Neuronal stem cell (in vitro differentiated cells): ENCODE measurements at regions not wholly inside any gene's neighbourhood (a gene's known extent, or its start where the extent isn't known, plus 50 kb on each side); places are given as distances from the start of the nearest gene placed in this dataset.

Experiments used
- DNase-seq: peaks from one replicate; pipeline ENCODE4 v3.0.0-alpha.2; 2013; ENCODE audit warnings: low spot score
- H2AFZ ChIP-seq: one replicate; pipeline ENCODE4 v1.6.1; 2013; ENCODE audit warnings: mild to moderate bottlenecking, low read length, inconsistent platforms
- H2AK5ac ChIP-seq: 2 replicates; pipeline ENCODE4 v1.6.1; 2013; ENCODE audit warnings: low read depth, mild to moderate bottlenecking, inconsistent platforms, low read length, moderate library complexity, mixed read lengths
- H2BK120ac ChIP-seq: 2 replicates; pipeline ENCODE4 v1.6.1; 2013; ENCODE audit warnings: low read depth, mild to moderate bottlenecking, inconsistent platforms, low read length, moderate library complexity, mixed read lengths
- H2BK12ac ChIP-seq: one replicate; pipeline ENCODE4 v1.6.1; 2013; ENCODE audit warnings: low read length, inconsistent platforms
- H2BK15ac ChIP-seq: 2 replicates; pipeline ENCODE4 v1.6.1; 2013; ENCODE audit warnings: mild to moderate bottlenecking, low read length, inconsistent platforms, mixed read lengths
- H2BK5ac ChIP-seq: one replicate; pipeline ENCODE4 v1.6.1; 2013; ENCODE audit warnings: inconsistent platforms, mild to moderate bottlenecking, low read length, moderate library complexity
- H3K14ac ChIP-seq: one replicate; pipeline ENCODE4 v1.6.1; 2013; ENCODE audit warnings: low read length, inconsistent platforms
- H3K18ac ChIP-seq: 2 replicates; pipeline ENCODE4 v1.6.1; 2013; ENCODE audit warnings: low read length, inconsistent platforms
- H3K23ac ChIP-seq: 2 replicates; pipeline ENCODE4 v1.6.1; 2013; ENCODE audit warnings: low read depth, mild to moderate bottlenecking, mixed read lengths, low read length, inconsistent platforms; ENCODE audit not compliant: poor library complexity
- H3K27ac ChIP-seq: replicated peaks from 3 replicates; pipeline ENCODE4 v1.5.1; 2013; ENCODE audit warnings: low read length, inconsistent platforms
- H3K27me3 ChIP-seq, 3 experiments: 2 replicates each; pipeline ENCODE4 v1.6.1; 2013; ENCODE audit warnings: low read length in 3 of 3, mild to moderate bottlenecking in 2 of 3, inconsistent platforms in 1 of 3, low read depth in 1 of 3, mixed read lengths in 1 of 3, moderate library complexity in 1 of 3; ENCODE audit not compliant: control insufficient read depth in 3 of 3, insufficient read depth in 3 of 3
- H3K36me3 ChIP-seq, 2 donors: replicated peaks in 1 of 2; 2 replicates each; pipeline ENCODE4 v1.6.1; 2013; ENCODE audit warnings: low read length in 2 of 2; ENCODE audit not compliant: control insufficient read depth in 2 of 2, insufficient read depth in 2 of 2
- H3K4ac ChIP-seq: 2 replicates; pipeline ENCODE4 v1.6.1; 2013; ENCODE audit warnings: inconsistent platforms, mild to moderate bottlenecking, low read length, moderate library complexity
- H3K4me1 ChIP-seq, 2 donors: 1 replicate in 1 of 2; 2 replicates in 1 of 2; pipeline ENCODE4 v1.6.1; 2013; ENCODE audit warnings: low read length in 2 of 2, low read depth in 1 of 2; ENCODE audit not compliant: control insufficient read depth in 2 of 2, insufficient read depth in 1 of 2
- H3K4me2 ChIP-seq: one replicate; pipeline ENCODE4 v1.6.1; 2013; ENCODE audit warnings: mild to moderate bottlenecking, low read length, inconsistent platforms; ENCODE audit not compliant: insufficient read depth, poor library complexity, severe bottlenecking
- H3K4me3 ChIP-seq, 2 donors: 2 replicates each; pipeline ENCODE4 v1.5.1; 2013; ENCODE audit warnings: low read length in 2 of 2, mild to moderate bottlenecking in 2 of 2, inconsistent platforms in 1 of 2, moderate library complexity in 1 of 2
- H3K79me1 ChIP-seq: one replicate; pipeline ENCODE4 v1.6.1; 2013; ENCODE audit warnings: low read depth, mild to moderate bottlenecking, inconsistent platforms, low read length, moderate library complexity
- H3K9ac ChIP-seq: one replicate; pipeline ENCODE4 v1.6.1; 2013; ENCODE audit warnings: mild to moderate bottlenecking, low read depth, low read length, inconsistent platforms; ENCODE audit not compliant: poor library complexity
- H3K9me3 ChIP-seq, 2 donors: replicated peaks in 1 of 2; 2 replicates each; pipeline versions ENCODE3 to v1.6.1; 2013; ENCODE audit warnings: low read length in 2 of 2, mild to moderate bottlenecking in 2 of 2, inconsistent platforms in 1 of 2, low read depth in 1 of 2, mixed read lengths in 1 of 2, moderate library complexity in 1 of 2; ENCODE audit not compliant: control insufficient read depth in 2 of 2, insufficient read depth in 1 of 2
- H4K8ac ChIP-seq: one replicate; pipeline ENCODE4 v1.6.1; 2013; ENCODE audit warnings: low read depth, mild to moderate bottlenecking, inconsistent platforms, low read length, moderate library complexity
- H4K91ac ChIP-seq: one replicate; pipeline ENCODE4 v1.6.1; 2013; ENCODE audit warnings: low read length, low read depth, mild to moderate bottlenecking, inconsistent platforms; ENCODE audit not compliant: poor library complexity
- WGBS, 2 donors: extraction: QIAGEN DNeasy Blood & Tissue Kit; methylation state at CpG; one replicate each; pipeline ENCODE4 v1.1.7; 2013; ENCODE audit warnings: missing lambda C conversion rate in 2 of 2, mixed read lengths in 1 of 2; ENCODE audit not compliant: insufficient read length in 2 of 2, insufficient replicate concordance in 1 of 2; ENCODE audit errors: extremely low coverage in 2 of 2; 5-methylcytosine and 5-hydroxymethylcytosine counted together

DNA sequence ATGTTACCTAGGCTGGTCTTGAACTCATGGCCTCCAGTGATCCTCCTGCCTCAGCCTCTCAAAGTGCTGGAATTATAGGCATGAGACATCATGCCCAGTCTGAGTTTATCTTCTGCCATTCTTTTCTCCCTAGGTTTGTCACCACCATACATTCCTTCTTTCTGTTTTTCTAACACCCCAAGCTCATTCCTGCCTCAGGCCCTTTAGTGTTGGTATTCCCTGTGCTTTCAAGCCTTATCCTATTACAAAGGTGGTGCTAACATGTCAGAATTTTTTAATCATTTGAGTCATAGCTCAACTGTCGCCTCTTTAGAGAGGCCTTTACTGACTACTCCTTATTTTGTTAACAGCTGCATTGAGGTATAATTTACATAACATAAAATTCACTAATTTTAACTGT lies 221.1 kb upstream of the PRSS16 start:
- Histone ChIP-seq H3K9me3 (no peaks in the 10 kb centered on the region), H3K79me1 (no peaks in the 10 kb centered on the region), H2BK15ac (no peak overlapping the region), H3K4me1 (no peaks in the 10 kb centered on the region), H3K9ac (no peak overlapping the region), H3K36me3 (no peaks in the 10 kb centered on the region), H3K18ac (no peak overlapping the region), H2BK5ac (no peak overlapping the region), H3K23ac (no peak overlapping the region), H4K91ac (no peak overlapping the region), H3K27ac (no peak overlapping the region), H3K27me3 (no peaks in the 10 kb centered on the region), H3K4me2 (no peak overlapping the region), H3K4ac (no peak overlapping the region), H4K8ac (no peak overlapping the region), H3K4me3 (no peak overlapping the region), H2BK12ac (no peak overlapping the region), H2AK5ac (no peak overlapping the region), H3K14ac (no peak overlapping the region), H2BK120ac (no peak overlapping the region), H2AFZ (no peak overlapping the region)
- DNase-seq, result no peak
- no CpG with 5 or more reads among the region's 1 CpG for WGBS, 2 donors

DNA sequence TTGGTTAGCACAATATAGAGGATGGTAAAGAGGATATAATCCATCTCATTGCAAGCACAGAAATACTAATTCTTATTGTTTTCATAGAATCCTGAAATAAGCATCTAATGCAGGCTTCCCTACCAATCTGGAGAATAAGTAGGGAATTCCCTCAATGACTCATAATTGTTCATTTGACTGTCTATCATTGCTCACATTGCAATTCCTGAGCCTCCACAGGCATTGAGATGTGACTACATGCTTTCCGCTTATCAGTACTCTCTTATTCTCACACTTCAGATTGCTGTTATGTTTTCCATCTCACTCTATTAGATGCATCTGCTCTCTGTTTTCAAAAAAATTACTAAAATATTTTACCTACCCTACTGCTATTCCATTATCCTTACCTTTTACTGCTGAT lies 216.2 kb upstream of the PRSS16 start:
- no CpG with 5 or more reads among the region's 1 CpG for WGBS, 2 donors
- H2BK12ac ChIP-seq, result no peak overlapping the region
- no peak overlapping the region for H3K18ac ChIP-seq
- no peak overlapping the region for H3K27ac ChIP-seq
- no peak overlapping the region for H3K4ac ChIP-seq
- no peaks in the 10 kb centered on the region for H3K4me1 ChIP-seq
- H3K23ac ChIP-seq, result no peak overlapping the region
- no peak overlapping the region for H3K9ac ChIP-seq
- H4K8ac ChIP-seq, result no peak overlapping the region
- no peak overlapping the region for H4K91ac ChIP-seq
- H2BK5ac ChIP-seq, result no peak overlapping the region
- no peaks in the 10 kb centered on the region for H3K79me1 ChIP-seq
- H3K9me3 ChIP-seq, result no peaks in the 10 kb centered on the region
- no peaks in the 10 kb centered on the region for H3K36me3 ChIP-seq
- peaks cover 0 to 2% (median 0%) of the 10 kb centered on the region in 3 experiments for H3K27me3 ChIP-seq
- no peak overlapping the region for H2AFZ ChIP-seq
- no peak overlapping the region for H3K4me2 ChIP-seq
- no peak overlapping the region for H2BK15ac ChIP-seq
- DNase-seq, result no peak
- no peak overlapping the region for H3K4me3 ChIP-seq
- H2BK120ac ChIP-seq, result no peak overlapping the region
- H3K14ac ChIP-seq, result no peak overlapping the region
- H2AK5ac ChIP-seq, result no peak overlapping the region

DNA sequence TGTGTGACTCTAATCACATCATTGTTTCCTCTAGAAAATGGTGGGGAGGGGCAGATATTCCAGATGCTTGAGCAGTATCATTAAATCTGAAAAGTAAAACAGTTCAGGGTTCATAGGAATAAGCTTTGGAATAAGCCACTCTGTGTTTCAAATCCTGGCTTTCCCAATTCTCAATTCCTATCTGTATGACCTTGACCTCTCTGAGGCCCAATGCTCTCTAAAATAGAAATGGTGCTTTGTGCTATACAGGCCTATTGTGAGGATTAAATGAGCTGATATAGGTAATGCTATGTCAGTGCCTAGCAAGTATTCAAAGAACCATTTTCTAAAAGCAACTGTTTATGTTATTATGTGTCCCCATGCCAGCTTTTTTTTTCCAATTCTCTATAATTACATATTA lies 209.0 kb upstream of the PRSS16 start:
- no peak overlapping the region for H2BK15ac ChIP-seq
- no peak overlapping the region for H4K8ac ChIP-seq
- H3K36me3 ChIP-seq, result no peaks in the 10 kb centered on the region
- H2BK12ac ChIP-seq, result no peak overlapping the region
- no peak overlapping the region for H3K14ac ChIP-seq
- H3K4me3 ChIP-seq, result no peak overlapping the region
- no peak overlapping the region for H2AFZ ChIP-seq
- H3K9ac ChIP-seq, result no peak overlapping the region
- no peak overlapping the region for H3K18ac ChIP-seq
- H3K27ac ChIP-seq, result no peak overlapping the region
- no peak overlapping the region for H4K91ac ChIP-seq
- no peak for DNase-seq
- H3K4me1 ChIP-seq, result no peaks in the 10 kb centered on the region
- no peak overlapping the region for H3K23ac ChIP-seq
- no peak overlapping the region for H3K4ac ChIP-seq
- no peak overlapping the region for H2BK5ac ChIP-seq
- no peak overlapping the region for H3K4me2 ChIP-seq
- no peak overlapping the region for H2AK5ac ChIP-seq
- H3K9me3 ChIP-seq, result no peaks in the 10 kb centered on the region
- H3K27me3 ChIP-seq, result peaks cover 0 to 8% (median 0%) of the 10 kb centered on the region in 3 experiments
- no peaks in the 10 kb centered on the region for H3K79me1 ChIP-seq
- H2BK120ac ChIP-seq, result no peak overlapping the region

DNA sequence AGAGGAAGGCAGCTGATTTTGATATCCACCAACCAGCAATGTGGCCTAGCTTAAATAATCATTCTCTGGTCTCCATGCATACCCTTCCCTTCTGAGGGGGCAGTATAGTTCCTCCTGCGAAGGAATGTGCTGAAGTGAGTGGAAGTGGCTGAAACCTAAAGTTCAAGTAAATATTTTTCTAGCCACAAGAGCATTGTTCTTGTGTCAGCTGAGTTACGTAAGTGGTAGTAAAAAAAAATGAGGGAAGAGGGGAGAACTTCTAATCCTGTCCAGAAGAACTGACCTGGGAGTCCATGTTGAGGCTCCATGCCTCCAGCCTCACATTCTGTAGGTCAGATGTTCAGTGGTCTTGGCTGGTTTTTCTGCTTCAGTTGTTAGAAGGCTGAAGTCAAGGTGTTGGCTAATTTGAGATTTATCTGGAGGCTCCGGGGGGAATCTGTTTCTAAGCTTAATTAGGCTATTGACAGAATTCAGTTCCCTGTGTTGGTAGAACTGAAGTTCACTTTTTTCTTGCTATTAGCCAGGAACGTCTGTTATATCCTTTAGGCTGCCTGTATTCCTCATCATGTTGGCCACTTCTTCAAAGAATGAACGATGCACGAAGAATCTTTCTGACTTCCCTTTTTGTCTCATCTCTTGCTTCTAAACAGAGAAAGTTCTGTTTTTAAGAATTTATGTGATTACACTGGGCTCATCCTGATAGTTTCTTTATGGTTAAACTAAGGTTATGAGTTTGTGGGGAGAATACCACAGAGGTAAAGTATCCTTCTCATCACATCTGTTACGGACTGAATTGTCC lies 207.1 kb upstream of the PRSS16 start:
- Histone ChIP-seq H2BK12ac (no peak overlapping the region), H3K14ac (no peak overlapping the region), H3K36me3 (no peaks in the 10 kb centered on the region), H3K4me1 (no peaks in the 10 kb centered on the region), H3K27ac (no peak overlapping the region), H2AK5ac (no peak overlapping the region), H2BK15ac (no peak overlapping the region), H3K4me3 (no peak overlapping the region), H4K91ac (no peak overlapping the region), H3K23ac (no peak overlapping the region), H4K8ac (no peak overlapping the region), H3K18ac (no peak overlapping the region), H2BK120ac (no peak overlapping the region), H3K27me3 (peaks cover 0 to 6% (median 0%) of the 10 kb centered on the region in 3 experiments), H2BK5ac (no peak overlapping the region), H3K9me3 (no peaks in the 10 kb centered on the region), H3K9ac (no peak overlapping the region), H3K4ac (no peak overlapping the region), H3K4me2 (no peak overlapping the region), H2AFZ (no peak overlapping the region), H3K79me1 (no peaks in the 10 kb centered on the region)
- DNase-seq, result no peak
- no CpG with 5 or more reads among the region's 7 CpGs for WGBS, 2 donors
